HG03432 (cell line): ENCODE measurements at regions not wholly inside any gene's neighbourhood (a gene's known extent, or its start where the extent isn't known, plus 50 kb on each side); places are given as distances from the start of the nearest gene placed in this dataset.
"Not testable (repeated sequence)": the region's sequence is repeated elsewhere in the genome, so short reads cannot be mapped to it uniquely, and the experiment has no call there.

Experiments used
- ATAC-seq: cut with Tn5 transposase; IDR thresholded peaks from one replicate; pipeline ENCODE4 v1.9.1; 2021; ENCODE audit warnings: mild to moderate bottlenecking, moderate library complexity; ENCODE audit not compliant: unreplicated experiment

DNA sequence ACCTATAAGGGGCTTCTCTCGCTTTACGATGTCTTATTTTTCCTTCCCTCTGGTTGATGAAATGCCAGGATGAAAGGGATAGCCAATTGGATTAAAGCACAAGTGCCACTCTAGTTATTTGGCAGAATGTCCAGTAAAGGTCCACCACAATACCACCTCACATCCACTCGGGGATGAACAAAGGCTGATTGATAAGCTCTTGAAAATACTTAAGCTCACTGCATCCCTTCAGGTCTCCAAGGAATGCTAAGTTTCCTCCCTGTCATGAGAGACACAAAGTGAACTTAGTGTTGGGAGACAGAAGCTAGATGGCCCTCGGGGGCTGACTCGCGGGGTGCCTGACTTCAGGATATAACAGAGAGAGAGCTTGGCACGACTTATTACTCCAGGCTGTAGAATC lies 185.9 kb upstream of the ZNF644 start:
- not testable (repeated sequence) for ATAC-seq

DNA sequence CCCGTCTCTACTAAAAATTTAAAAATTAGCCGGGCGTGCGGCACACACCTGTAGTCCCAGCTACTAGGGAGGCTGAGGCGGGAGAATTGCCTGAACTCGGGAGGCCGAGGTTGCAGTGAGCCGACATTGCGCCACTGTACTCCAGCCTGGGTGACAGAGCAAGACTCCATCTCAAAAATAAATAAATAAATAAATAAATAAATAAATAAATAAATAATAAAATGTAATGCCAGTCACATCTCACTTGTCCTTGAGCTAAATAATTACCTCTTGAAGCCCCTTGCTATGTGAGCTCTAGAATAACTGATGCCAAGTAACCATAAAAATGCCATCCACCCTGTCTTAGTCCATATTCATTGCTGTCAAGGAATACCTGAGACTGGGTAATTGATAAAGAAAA lies 182.3 kb upstream of the ZNF644 start:
- not testable (repeated sequence) for ATAC-seq

DNA sequence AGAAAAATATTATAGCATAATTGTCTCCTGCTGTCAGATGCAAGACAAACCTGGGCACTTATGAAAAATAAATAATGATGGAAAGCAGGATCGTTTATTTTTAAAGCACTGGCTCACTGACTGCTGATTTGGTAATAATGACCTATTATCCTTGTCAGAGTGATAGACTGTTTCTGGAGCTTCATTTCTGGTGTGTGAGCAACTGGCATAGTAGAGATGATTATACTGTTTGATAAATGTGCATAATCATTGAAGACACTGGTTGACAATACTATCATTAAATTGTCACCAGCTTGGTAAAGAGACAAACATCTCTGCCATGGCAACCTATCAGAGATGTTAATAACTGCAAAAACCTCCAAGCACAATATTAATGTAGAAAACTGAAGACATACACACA lies 179.9 kb upstream of the ZNF644 start:
- no peak for ATAC-seq

DNA sequence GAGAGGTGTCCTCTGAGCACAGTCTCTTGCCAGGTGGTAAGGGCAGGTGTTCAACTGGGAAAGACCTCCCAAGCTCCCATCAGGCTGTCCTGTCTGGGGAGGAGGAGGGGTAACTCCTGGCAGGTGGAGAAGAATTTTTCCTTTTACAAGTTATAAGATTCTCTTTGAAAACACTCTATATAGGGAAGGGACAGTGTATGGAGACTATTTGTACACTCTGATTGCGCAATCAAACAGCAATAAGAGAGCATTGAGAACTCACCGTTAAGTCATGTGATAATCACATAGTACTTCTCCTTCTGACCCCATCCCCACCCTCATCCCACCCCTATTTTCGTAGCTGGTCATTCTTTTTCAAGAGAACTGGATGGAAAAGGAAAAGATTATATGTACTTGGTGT lies 179.3 kb upstream of the ZNF644 start:
- no peak for ATAC-seq

DNA sequence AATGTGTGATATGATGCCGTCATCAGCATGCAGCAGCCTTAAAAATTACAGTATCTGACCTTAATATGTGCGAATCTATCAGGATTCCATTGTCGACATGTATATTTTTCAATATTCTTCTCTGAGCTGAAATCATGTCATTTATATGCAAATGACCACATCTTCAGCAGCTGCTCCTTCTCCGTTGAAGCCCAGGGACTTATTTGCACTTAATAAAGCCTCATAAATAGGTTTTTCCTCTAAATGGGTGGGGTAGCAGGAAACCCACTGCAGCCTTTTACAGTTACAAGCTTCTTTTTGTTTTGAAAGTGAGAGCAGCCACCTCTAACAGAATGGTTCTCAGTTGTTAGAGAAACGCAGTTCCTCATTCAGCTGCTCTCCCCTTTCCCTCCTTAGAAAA lies 178.8 kb upstream of the ZNF644 start:
- ATAC-seq: no peak

DNA sequence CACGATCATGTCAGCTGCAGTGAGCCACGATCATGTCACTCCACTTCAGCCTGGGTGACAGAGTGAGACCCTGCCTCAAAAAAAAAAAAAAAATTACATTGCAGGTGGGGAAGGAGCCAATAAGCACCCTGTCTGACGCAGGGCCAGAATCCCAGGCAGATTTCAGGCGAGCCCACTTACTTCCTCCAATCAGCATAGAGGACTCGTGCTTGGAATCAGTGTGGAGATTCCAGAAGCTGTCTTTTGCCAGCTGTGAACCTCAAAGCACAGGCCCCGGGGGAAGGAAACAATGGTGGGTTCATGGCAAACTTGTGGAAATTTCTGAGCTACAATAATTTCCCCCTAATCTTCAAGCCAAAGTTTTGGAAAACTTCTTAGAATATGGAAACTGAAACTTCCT lies 178.2 kb upstream of the ZNF644 start:
- ATAC-seq: no peak

DNA sequence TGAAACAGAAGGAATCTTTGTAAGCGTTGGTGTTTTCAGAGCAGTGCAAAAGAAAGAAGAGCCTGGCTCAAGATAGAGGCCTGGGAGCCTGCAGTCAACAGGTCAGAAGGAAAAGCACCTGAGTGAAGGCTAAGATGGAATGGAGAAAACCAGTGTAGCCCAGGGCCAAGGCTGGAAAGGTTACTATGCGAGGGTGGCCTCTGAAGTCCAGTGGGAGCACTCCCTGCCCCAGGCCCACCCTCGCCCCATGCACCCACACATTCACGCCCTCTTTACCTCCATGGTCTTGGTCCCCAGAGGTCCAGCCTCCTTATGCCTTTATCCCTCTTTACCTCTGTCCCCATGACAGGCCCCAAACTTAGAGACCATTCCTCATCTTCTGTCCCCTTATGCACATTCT lies 169.2 kb upstream of the ZNF644 start:
- ATAC-seq: no peak

DNA sequence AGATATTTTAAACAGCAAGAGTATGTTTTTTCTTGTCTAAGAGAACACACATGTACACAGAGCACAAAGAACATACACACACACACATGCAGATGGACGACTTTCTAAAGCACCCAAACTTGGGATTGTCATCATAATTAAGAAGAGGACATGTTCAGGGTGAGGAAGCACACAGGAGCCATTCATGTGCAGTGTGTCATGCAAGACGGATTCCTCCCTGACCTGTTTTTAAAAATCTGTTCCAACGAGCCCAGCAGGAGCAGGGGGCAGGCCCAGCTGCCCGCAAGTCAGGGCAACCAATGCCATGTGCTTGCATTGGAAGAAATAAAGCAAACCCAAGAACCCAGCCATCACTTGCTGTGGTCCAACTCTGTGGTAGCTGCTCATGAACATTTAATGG lies 167.3 kb upstream of the ZNF644 start:
- no peak for ATAC-seq

DNA sequence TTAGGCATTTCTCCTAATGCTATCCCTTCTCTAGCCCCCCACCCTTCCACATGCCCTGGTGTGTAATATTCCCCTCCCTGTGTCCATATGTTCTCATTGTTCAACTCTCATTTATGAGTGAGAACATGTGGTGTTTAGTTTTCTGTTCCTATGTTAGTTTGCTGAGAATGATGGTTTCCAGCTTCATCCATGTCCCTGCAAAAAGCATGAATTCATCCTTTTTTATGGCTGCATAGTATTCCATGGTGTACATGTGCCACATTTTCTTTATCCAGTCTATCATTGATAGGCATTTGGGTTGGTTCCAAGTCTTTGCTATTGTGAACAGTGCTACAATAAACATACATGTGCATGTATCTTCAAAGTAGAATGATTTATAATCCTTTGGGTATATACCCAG lies 161.0 kb upstream of the ZNF644 start:
- ATAC-seq: not testable (repeated sequence)

DNA sequence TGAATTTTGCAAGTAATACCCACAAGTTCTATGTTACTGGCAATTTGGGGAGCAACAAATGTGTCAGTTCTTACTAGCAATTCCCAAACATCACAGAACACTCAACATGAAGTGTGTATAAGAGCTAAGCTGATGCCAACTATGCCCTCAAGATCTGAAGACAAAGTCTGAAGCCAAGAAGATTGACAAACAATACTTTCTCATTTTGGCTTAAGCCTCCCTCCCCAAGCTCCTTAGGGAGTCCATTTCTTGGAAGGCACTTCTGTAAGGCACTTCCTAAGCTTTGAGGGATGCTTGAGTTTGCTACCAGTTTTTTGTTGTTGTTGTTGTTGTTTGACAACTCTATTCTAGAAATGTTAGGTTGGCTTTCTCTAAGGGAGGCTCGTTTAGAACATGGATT lies 154.4 kb upstream of the ZNF644 start:
- ATAC-seq: no peak

DNA sequence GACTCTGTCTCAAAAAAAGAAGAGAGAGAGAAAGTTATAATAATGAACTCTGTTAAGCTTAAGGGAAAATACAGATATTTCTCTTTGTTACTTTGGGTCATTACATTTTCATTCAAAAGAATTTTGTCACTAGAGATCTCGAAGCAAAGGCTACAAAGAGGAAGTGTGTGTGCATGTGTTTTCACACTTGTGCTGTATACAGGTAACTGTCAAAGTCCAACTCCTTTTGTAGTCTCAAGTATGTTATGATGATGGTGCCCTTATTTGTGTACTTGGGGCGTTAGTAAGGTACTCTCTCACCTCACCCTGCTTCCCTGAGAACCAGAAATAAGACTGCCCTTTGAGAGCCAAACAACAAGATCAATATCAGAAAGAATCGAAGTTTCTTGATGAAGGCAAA lies 152.9 kb upstream of the ZNF644 start:
- no peak for ATAC-seq

DNA sequence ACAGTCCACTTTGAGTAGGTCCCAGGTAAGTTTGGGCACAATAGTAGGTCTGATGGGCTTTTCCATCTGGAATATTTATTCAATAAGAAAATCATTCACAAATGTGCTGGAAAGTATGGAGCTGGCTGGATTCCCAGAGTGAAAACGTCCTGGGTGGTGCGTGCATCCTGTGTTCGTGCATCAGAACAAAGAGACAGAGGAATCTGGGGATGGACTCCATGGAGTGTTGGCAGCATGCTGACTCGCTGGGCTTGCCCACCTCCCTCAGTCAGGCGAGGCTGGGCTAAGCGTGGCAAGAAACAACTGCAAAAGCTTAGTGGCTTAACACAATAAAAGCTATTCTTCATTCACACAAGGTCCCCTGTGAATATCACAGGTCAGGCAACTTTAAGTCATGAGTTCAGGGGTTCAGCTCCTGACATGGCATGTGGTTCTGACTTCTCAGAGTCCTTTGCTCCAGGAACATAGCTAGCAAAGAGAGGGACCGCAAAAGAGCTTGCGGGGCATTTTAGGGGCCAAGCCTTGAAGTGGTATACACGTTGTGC lies 151.6 kb upstream of the ZNF644 start:
- ATAC-seq: no peak

DNA sequence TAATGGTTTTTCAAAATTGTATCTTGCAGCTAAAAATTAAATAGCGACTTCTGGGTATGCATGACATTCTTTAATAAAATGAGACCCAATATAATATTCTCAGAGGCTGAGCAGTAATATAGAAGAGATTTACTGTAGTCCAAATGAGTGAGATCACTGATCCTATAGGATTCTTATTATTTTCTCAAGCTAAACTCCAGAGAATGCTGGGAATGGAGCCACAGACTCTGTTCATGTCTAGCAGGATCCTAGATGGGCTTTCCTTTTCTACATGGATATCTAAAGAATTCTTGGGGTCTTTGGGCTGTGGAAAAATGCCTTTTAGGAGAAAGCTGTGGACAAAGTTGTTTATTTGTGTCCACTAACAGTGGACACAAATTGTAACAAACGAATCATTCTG lies 150.7 kb upstream of the ZNF644 start:
- ATAC-seq: no peak

DNA sequence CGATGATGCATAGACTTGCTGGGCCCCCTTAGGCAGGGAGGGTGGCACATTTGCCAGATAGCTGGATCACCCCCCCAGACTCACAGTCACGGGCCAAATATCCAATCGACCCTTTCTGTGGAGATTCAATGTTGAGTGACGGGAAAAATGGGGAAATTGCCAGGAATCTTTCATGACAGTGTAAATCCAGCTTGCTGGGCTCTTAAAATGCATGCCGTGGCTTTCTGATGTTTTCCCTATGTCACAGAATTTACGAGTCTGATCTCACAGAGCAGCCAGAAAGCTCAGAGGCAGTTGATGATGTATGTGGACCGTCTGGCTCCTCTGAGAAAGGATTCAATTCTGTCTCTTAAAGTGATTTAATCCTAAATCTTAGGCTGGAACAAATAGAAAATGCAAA lies 150.1 kb upstream of the ZNF644 start:
- no peak for ATAC-seq

DNA sequence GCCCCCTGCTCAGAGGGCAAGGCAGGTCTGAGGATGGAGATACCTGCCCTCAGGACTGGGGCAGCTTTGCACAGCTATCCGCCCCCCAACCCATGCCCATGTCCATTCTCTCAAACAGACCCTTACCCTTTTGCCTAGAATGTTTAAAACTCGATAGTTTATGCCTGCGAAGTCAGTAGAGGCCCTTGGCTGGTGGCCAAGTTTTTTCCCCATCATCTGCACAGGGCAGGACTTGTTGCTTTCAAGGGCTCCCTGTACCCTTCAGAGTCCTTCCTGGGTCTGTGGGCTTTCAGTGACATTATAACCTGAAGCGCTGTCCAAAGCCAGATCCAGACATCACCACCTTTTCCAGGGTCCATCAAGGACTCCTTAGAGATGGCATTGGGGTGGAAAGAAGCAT lies 148.7 kb upstream of the ZNF644 start:
- ATAC-seq: no peak

DNA sequence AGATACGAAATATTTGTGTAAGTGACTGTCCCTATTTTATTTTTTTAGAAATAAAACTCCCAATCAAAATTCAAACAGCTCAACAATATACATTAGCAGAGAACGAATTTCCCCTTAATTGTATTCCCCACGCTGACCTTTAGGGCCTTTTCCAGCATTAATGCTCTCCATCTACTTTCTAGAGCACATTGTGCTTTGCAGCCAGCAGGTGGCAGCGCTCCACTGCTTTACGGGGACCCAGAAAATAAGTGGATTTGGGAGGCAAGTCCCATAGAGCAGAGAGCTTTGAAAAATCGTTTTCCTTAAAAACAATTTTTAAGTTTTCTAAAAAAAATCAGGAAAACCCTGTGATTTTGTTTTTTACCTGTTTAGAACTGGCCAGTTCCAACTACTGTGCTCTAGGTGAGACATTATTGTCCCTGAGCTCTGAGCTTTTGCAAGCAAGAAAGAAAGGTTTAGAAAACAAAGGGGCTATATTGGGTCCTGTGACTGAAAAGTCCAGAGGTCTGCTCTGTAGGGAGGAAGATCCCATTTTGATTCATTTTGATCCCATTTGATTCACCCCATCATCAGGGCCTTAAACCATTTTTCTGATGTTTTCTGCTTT lies 144.4 kb upstream of the ZNF644 start:
- ATAC-seq: peak; percentile 64

DNA sequence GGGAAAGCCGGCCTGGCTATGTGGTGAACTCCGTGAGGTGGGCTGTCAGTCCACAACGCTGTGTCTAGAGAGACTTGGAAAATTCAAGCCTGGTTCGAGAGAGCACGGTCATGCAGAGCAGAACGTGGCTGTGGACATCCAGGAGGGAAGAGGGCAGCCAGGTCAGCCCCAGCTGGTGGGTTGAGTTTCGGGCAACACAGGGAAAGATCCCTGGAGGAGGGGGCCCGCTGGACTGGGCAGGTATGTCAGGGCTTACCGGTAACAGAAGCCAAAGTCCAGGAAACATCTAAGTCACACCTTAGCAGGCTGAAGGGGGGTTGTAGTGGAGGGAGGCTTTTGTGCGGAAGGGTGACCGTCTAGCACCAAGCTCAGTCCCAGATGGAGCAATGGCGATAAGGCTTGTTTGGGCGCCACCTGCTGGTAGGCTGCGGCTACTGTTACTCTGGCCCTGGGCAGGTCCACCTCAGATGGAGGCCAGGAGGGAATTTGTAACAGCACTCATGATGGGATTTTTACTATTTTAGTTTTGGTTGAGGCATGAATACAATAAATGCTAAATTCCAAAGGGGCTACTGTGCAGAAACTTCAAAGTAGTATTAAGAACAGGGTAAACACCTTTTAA lies 143.3 kb upstream of the ZNF644 start:
- ATAC-seq: peak; percentile 93

DNA sequence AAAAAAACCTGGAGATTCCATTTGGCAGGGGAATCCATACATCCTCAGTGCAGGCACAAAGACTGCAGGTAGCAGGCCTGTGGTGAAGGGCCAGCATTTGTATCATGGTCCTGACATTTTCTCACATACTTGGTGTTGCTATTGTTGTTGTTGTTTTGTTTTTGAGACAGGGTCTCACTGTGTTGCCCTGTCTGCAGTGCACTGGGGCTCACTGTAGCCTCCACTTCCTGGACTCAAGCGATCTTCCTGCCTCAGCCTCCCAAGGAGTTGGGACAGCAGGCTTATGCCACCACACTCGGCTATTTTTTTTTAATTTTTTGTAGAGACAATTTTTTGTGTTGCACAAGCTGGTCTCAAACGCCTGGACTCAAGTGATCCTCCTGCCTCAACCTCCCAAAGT lies 140.8 kb upstream of the ZNF644 start:
- no peak for ATAC-seq

DNA sequence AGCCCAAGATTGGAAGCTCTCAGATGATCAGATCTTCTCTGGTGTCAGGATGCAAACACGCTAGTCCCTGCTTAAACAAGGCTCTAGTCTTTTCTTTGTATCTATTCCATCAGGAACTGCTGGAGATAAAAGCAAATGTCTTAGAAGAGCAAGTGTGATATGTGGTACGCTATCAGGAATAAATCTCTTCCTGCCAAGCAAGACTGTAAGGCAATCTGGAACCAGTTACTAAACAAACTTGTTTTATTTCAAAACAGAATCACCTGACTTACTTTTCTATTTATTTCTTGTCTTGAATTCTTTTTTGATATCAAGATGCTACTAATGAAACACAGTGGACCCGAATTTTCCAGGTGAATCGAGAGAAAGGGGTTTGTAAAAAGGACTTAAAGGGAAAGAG lies 139.9 kb upstream of the ZNF644 start:
- ATAC-seq: no peak

DNA sequence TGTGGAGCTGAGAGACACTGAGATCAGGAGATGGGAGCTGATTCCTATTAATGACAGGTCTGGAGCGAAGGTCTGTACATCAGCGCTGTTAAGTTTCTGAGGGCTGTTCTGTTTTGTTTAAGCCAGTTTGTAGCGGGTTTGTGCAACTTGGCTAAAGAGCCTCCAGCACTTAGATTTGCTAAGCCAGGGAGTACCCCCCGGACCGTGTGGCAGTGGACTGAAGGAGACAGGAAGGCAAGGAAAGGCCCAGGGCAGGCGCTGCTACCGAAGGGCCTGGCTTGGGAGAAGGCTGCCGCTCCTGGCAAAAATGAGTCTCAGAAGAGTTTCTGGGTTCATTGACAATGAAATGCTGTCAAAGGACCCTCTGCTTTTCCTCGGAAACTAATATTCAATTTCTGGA lies 139.3 kb upstream of the ZNF644 start:
- no peak for ATAC-seq

DNA sequence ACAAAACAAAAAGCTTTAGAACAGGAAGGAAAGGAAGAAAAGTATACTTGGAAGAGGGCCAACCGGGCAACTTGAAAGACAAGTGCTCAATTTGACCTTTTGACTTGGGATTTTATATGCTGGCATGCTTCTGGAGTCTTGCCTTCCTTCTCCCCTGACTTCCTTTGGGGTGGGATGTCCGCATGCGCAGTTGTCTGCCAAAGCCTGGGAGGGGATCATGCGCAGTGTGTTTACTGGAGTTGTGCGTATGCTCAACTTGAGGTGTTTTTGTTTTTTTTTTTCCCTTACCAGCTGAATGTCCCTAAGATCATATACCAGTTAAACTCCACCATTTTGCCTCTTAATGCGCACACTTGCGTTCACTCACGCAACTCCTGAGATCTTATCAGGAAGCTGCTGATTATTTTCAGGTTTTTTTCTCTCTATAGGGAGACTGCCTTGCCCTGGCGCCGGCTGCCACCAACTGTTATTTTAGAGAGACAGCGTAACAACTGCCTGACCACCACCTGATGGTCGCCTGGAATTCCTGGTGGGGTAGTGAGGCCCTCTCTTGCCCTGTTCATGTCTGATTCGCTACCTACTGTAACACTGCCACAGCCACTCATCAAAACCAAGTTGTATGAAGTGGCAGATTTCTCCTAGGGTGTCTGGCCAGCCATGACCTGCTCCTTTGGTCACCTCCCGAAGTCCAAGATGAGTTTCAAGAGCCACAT lies 138.7 kb upstream of the ZNF644 start:
- ATAC-seq: no peak

DNA sequence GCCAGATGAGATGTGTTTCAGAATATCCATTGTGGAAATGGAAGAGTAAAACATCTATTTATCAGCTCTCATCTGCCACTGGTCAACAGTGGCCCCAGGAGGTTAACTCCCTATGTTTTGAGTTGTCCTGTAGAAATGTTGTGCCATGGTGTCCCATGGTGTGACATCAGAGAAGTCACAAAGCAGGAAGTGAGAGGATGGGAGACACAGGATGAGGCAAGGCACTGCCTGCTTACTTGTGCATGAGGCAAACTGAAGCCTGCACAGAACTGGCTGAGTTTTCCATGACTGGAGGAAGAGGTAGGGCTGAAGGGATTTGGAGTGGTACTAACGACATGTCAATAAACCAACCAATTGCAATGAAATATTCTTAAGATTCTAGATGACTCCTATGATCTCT lies 131.5 kb upstream of the ZNF644 start:
- no peak for ATAC-seq
